ENCODE measurements at regions not wholly inside any gene's neighbourhood (a gene's known extent, or its start where the extent isn't known, plus 50 kb on each side); places are given as distances from the start of the nearest gene placed in this dataset.

DNA sequence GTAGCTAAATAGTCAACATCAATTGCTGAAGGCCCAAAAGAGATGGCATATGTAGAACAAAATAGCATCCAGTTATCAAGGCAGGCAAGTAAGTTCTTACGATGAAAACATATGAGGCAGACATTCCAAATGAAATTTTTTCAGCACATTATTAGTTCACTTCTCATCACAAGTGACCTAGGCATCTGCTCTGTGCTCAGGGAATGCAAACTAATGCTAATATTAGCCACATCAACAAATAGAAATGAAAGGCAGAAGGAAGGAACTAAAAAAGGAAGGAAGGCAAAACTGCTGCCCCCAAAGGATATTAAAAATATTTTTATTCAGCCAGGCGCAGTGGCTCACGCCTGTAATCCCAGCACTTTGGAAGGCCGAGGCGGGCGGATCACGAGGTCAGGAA is 51.2 kb upstream of the ROCK1 start:
- H3K4me1 ChIP-seq = no peaks in the 10 kb centered on the region
- WGBS, 2 donors = 79 to 91% methylated on average over 7 of the region's 7 CpGs
- no peak for TF ChIP-seq POLR2A (IDR thresholded peaks at IDR 0.05)
- TF ChIP-seq, protein P1, sequence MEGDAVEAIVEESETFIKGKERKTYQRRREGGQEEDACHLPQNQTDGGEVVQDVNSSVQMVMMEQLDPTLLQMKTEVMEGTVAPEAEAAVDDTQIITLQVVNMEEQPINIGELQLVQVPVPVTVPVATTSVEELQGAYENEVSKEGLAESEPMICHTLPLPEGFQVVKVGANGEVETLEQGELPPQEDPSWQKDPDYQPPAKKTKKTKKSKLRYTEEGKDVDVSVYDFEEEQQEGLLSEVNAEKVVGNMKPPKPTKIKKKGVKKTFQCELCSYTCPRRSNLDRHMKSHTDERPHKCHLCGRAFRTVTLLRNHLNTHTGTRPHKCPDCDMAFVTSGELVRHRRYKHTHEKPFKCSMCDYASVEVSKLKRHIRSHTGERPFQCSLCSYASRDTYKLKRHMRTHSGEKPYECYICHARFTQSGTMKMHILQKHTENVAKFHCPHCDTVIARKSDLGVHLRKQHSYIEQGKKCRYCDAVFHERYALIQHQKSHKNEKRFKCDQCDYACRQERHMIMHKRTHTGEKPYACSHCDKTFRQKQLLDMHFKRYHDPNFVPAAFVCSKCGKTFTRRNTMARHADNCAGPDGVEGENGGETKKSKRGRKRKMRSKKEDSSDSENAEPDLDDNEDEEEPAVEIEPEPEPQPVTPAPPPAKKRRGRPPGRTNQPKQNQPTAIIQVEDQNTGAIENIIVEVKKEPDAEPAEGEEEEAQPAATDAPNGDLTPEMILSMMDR (IDR thresholded peaks at IDR 0.05) = no peak
- intact Hi-C loops (cut with DNase I) = no loop called here
- H3K36me3 ChIP-seq = no peaks in the 10 kb centered on the region
- H3K27ac ChIP-seq = no peak overlapping the region
- H3K9me3 ChIP-seq = no peaks in the 10 kb centered on the region
- DNase-seq = no peak
- no peak overlapping the region for H3K4me3 ChIP-seq (replicated peaks in 1 of 3)
- no peaks in the 10 kb centered on the region for H3K27me3 ChIP-seq

DNA sequence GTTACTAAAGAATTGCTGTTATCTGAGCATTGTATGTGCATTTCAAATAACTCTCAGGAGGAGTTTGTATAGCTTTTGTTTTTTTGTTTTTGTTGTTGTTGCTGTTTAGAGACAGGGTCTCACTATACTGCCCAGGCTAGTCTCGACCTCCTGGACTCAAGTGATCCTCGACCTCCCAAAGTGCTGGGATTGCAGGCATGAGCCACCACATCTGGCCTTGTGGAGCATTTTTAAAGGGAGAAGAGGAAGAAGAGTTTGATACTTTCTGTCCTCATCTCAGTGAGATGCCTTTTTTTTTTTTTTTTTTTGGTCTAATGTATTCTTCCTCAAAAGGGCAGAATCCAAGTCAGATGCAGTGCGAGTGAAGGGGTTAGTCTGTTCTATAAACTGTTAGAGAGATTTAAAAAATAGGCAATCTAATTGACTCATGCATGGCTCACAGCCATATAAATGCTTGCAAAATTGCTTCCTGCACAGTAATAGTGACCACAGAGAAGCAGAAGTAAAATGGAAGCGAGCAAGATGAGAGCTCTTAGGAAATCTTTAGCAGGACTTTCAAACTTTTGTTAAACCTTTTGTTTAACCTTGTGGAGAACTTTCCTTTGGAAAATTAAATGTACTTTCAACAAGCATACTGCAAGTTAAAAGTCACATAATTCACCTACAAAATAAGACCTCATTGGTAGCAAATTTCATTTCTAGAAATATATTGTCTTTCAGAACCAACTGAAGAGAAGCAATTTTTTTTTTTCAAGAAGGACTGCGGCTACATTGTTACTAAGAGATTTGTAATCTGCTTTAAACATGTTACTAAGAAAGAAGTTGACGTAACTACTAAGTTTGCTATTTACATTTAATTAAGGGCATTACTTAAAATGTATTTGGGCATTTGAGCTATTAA is 52.3 kb upstream of the ROCK1 start:
- H3K36me3 ChIP-seq = no peaks in the 10 kb centered on the region
- H3K4me3 ChIP-seq (replicated peaks in 1 of 3) = no peak overlapping the region
- DNase-seq = no peak
- WGBS, 2 donors = 76 to 80% methylated on average over 6 of the region's 6 CpGs
- no peak for TF ChIP-seq POLR2A (IDR thresholded peaks at IDR 0.05)
- TF ChIP-seq, protein P1 (IDR thresholded peaks at IDR 0.05) = no peak
- no peaks in the 10 kb centered on the region for H3K27me3 ChIP-seq
- intact Hi-C loops (cut with DNase I) = no loop called here
- H3K27ac ChIP-seq = no peak overlapping the region
- H3K4me1 ChIP-seq = no peaks in the 10 kb centered on the region
- no peaks in the 10 kb centered on the region for H3K9me3 ChIP-seq

DNA sequence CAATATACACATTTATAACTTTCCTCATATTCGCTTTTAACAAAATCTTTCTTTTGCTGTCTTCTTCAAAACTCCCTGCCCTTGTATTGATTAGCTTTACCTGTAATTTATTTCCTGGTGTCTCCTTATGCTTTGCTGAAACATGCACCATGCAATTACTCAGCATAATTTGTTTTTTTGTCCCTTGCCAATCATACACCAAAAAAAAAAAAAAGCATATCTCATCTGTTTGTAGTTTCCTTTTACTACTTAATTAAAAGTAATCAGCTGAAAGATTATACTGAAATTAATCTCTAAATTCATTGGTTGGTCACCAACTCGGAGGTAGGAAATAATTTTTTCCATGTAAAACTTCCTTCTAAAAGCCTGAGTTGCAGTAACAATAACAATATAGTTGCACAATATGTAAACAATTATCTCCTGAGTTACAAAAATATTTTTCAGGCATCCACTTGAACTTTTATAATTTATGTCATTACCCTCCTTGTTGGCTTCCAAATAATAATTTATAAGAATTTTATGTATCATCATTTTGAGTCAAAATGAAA is 53.0 kb upstream of the ROCK1 start:
- WGBS, 2 donors = 80 to 84% methylated on average over 2 of the region's 2 CpGs
- Histone ChIP-seq H3K27ac (no peak overlapping the region), H3K4me1 (no peaks in the 10 kb centered on the region), H3K9me3 (no peaks in the 10 kb centered on the region), H3K36me3 (no peaks in the 10 kb centered on the region), H3K4me3 (replicated peaks in 1 of 3) (no peak overlapping the region), H3K27me3 (no peaks in the 10 kb centered on the region)
- intact Hi-C loops (cut with DNase I) = no loop called here
- TF ChIP-seq POLR2A (IDR thresholded peaks at IDR 0.05) = no peak
- TF ChIP-seq, protein P1 (IDR thresholded peaks at IDR 0.05) = no peak
- DNase-seq = no peak

DNA sequence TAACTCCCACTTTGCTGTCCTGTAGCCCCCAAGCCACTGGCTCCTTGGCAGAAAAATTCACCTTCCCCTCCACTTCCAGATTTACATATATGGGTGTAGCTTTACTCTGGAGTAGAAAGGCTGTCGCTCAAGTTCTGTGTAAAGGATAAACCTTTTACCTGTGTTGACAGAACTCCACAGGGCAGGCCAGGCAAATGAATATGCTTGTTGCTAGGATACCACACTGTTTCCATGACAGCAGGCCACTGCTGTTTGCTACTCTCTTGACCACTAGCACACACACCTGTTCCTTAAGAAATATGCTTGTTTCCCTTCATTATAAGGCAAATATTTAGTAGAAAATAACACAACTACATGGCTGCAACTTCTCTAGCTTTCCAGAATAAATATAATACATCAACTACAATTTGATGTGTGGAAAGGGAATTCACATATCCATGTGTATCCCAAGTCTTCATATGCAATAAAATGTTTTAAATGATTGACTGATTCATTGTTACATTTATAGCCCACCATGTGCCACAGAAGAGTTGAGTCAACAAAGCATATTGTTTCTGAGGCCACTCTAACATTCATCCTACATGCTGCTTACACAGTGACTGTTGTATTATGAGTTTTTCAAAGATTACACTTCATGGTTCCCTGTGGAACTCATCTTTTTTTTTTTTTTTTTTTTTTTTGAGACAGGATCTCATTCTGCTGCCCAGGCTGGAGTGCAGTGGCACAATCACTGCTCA is 56.2 kb upstream of the ROCK1 start:
- intact Hi-C loops (cut with DNase I) = no loop called here
- no peak for TF ChIP-seq POLR2A (IDR thresholded peaks at IDR 0.05)
- TF ChIP-seq, protein P1 (IDR thresholded peaks at IDR 0.05) = no peak
- 13 to 21% methylated on average over 1 of the region's 1 CpG for WGBS, 2 donors
- Histone ChIP-seq H3K27ac (no peak overlapping the region), H3K9me3 (no peaks in the 10 kb centered on the region), H3K27me3 (no peaks in the 10 kb centered on the region), H3K4me3 (replicated peaks in 1 of 3) (no peak overlapping the region), H3K36me3 (no peaks in the 10 kb centered on the region), H3K4me1 (no peaks in the 10 kb centered on the region)
- DNase-seq = peak; percentile 7 to 19

Data from thyroid gland (tissue), 4 donors.